Glutamatergic neuron (in vitro differentiated cells): ENCODE measurements at regions not wholly inside any gene's neighbourhood (a gene's known extent, or its start where the extent isn't known, plus 50 kb on each side); places are given as distances from the start of the nearest gene placed in this dataset.

Experiments used
- DNase-seq: peaks from one replicate; pipeline ENCODE4 v3.0.0; 2022
- H3K27ac Mint-ChIP-seq: one replicate; pipeline ENCODE4 v1.8.0; 2020; ENCODE audit warnings: mild to moderate bottlenecking, mixed read lengths, inconsistent platforms; ENCODE audit not compliant: unreplicated experiment
- H3K27me3 Mint-ChIP-seq: one replicate; pipeline ENCODE4 v1.8.0; 2020; ENCODE audit warnings: mild to moderate bottlenecking, moderate library complexity, mixed read lengths, inconsistent platforms; ENCODE audit not compliant: unreplicated experiment
- H3K36me3 Mint-ChIP-seq: one replicate; pipeline ENCODE4 v1.8.0; 2020; ENCODE audit warnings: mild to moderate bottlenecking, mixed read lengths, inconsistent platforms; ENCODE audit not compliant: unreplicated experiment
- H3K4me1 Mint-ChIP-seq: one replicate; pipeline ENCODE4 v1.8.0; 2020; ENCODE audit warnings: mild to moderate bottlenecking, low read depth, mixed read lengths, inconsistent platforms; ENCODE audit not compliant: unreplicated experiment
- H3K4me3 Mint-ChIP-seq: one replicate; pipeline ENCODE4 v1.8.0; 2020; ENCODE audit warnings: mild to moderate bottlenecking, mixed read lengths, inconsistent platforms; ENCODE audit not compliant: unreplicated experiment
- H3K9me3 Mint-ChIP-seq: one replicate; pipeline ENCODE4 v1.8.0; 2020; ENCODE audit warnings: mild to moderate bottlenecking, moderate library complexity, mixed read lengths, inconsistent platforms; ENCODE audit not compliant: unreplicated experiment
- TF ChIP-seq, protein P1 (sequence below): fragments of 200-600 bp; sonication (generic); IDR thresholded peaks from one replicate; pipeline ENCODE4 v1.5.0; 2021; ENCODE audit not compliant: partially characterized antibody, unreplicated experiment

- H3K4me3 Mint-ChIP-seq = no peak overlapping the region
- H3K27ac Mint-ChIP-seq = no peak overlapping the region
- no peak for DNase-seq
- H3K4me1 Mint-ChIP-seq = peaks cover 11% of the 10 kb centered on the region
- H3K9me3 Mint-ChIP-seq = no peaks in the 10 kb centered on the region
- TF ChIP-seq, protein P1, sequence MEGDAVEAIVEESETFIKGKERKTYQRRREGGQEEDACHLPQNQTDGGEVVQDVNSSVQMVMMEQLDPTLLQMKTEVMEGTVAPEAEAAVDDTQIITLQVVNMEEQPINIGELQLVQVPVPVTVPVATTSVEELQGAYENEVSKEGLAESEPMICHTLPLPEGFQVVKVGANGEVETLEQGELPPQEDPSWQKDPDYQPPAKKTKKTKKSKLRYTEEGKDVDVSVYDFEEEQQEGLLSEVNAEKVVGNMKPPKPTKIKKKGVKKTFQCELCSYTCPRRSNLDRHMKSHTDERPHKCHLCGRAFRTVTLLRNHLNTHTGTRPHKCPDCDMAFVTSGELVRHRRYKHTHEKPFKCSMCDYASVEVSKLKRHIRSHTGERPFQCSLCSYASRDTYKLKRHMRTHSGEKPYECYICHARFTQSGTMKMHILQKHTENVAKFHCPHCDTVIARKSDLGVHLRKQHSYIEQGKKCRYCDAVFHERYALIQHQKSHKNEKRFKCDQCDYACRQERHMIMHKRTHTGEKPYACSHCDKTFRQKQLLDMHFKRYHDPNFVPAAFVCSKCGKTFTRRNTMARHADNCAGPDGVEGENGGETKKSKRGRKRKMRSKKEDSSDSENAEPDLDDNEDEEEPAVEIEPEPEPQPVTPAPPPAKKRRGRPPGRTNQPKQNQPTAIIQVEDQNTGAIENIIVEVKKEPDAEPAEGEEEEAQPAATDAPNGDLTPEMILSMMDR = no peak
- no peaks in the 10 kb centered on the region for H3K36me3 Mint-ChIP-seq
- peaks cover 2% of the 10 kb centered on the region for H3K27me3 Mint-ChIP-seq
Observed at GRCh38 chr2:23009545-23010149, 375.3 kb upstream of the KLHL29 start.

- Mint-ChIP-seq H3K9me3 (no peaks in the 10 kb centered on the region), H3K4me1 (peaks cover 11% of the 10 kb centered on the region), H3K36me3 (no peaks in the 10 kb centered on the region), H3K27ac (no peak overlapping the region), H3K27me3 (peaks cover 2% of the 10 kb centered on the region), H3K4me3 (no peak overlapping the region)
- TF ChIP-seq, protein P1 = no peak
- DNase-seq = no peak
Observed at GRCh38 chr2:23012499-23012898, 372.5 kb upstream of the KLHL29 start.

DNA sequence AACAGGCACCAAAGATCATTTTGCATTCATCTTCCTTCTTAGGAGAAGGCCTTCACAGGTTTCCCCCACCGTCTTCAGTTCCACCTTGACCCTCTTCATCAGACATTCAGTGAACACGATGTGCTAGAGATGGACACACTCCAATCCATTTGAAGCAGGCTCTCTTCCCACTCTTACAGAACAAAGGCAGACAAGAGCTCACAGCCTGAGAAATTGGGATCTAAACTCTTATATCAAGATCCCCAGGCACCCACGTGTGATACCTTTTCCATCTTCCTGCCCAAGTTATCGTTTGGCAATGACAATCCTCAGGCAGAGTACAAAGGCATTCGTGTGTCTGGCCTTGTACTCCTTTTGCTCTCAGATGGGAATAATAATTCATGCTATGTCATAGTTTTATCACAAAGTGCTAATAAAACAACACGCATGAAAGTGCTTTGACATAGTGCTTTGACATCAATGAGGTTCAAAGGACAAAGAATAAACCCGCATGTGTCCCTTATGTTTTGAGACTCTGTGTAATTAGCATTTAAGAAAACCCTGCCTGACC is 369.3 kb upstream of the KLHL29 start:
- Mint-ChIP-seq H3K36me3 (no peaks in the 10 kb centered on the region), H3K27me3 (peaks cover 2% of the 10 kb centered on the region), H3K4me1 (peaks cover 13% of the 10 kb centered on the region), H3K4me3 (no peak overlapping the region), H3K27ac (no peak overlapping the region), H3K9me3 (no peaks in the 10 kb centered on the region)
- no peak for DNase-seq
- TF ChIP-seq, protein P1 = no peak

- no peak for DNase-seq
- H3K27ac Mint-ChIP-seq = no peak overlapping the region
- H3K9me3 Mint-ChIP-seq = peaks cover 2% of the 10 kb centered on the region
- no peaks in the 10 kb centered on the region for H3K36me3 Mint-ChIP-seq
- TF ChIP-seq, protein P1 = no peak
- peaks cover 7% of the 10 kb centered on the region for H3K27me3 Mint-ChIP-seq
- H3K4me1 Mint-ChIP-seq = peaks cover 3% of the 10 kb centered on the region
- H3K4me3 Mint-ChIP-seq = no peak overlapping the region
Observed at GRCh38 chr2:23019476-23019875, 365.5 kb upstream of the KLHL29 start.

- H3K4me3 Mint-ChIP-seq = no peak overlapping the region
- peaks cover 2% of the 10 kb centered on the region for H3K9me3 Mint-ChIP-seq
- TF ChIP-seq, protein P1 = no peak
- no peak for DNase-seq
- peaks cover 1% of the 10 kb centered on the region for H3K4me1 Mint-ChIP-seq
- H3K27me3 Mint-ChIP-seq = peaks cover 7% of the 10 kb centered on the region
- H3K36me3 Mint-ChIP-seq = no peaks in the 10 kb centered on the region
- H3K27ac Mint-ChIP-seq = no peak overlapping the region
Observed at GRCh38 chr2:23020659-23021058, 364.3 kb upstream of the KLHL29 start.
